ENCODE measurements at regions not wholly inside any gene's neighbourhood (a gene's known extent, or its start where the extent isn't known, plus 50 kb on each side); places are given as distances from the start of the nearest gene placed in this dataset.
"Not testable (repeated sequence)": the region's sequence is repeated elsewhere in the genome, so short reads cannot be mapped to it uniquely, and the experiment has no call there.

DNA sequence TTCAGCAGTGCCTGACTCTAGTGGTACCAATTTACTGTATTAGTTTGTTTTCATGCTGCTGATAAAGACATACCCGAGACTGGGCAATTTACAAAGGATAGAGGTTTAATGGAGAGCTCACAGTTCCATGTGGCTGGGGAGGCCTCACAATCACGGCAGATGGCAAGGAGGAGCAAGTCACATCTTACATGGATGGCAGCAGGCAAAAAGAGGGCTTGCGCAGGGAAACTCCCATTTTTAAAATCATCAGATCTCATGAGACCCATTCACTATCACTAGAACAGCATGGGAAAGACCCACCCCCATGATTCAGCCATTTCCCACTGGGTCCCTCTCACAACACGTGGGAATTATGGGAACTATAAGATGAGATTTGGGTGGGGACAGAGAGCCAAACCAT, 243.7 kb upstream of the KLF3 start:
- TF ChIP-seq, protein P1, sequence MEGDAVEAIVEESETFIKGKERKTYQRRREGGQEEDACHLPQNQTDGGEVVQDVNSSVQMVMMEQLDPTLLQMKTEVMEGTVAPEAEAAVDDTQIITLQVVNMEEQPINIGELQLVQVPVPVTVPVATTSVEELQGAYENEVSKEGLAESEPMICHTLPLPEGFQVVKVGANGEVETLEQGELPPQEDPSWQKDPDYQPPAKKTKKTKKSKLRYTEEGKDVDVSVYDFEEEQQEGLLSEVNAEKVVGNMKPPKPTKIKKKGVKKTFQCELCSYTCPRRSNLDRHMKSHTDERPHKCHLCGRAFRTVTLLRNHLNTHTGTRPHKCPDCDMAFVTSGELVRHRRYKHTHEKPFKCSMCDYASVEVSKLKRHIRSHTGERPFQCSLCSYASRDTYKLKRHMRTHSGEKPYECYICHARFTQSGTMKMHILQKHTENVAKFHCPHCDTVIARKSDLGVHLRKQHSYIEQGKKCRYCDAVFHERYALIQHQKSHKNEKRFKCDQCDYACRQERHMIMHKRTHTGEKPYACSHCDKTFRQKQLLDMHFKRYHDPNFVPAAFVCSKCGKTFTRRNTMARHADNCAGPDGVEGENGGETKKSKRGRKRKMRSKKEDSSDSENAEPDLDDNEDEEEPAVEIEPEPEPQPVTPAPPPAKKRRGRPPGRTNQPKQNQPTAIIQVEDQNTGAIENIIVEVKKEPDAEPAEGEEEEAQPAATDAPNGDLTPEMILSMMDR (IDR thresholded peaks at IDR 0.05), result not testable (repeated sequence)
- not testable (repeated sequence) for TF ChIP-seq KAT7 (CRISPR knock-in tag; IDR thresholded peaks at IDR 0.05; ENCODE audit: borderline replicate concordance); JUN (CRISPR knock-in tag; IDR thresholded peaks at IDR 0.05); FOXK1 (CRISPR knock-in tag; IDR thresholded peaks at IDR 0.05); RORB (CRISPR knock-in tag; IDR thresholded peaks at IDR 0.05); NR1H2 (CRISPR knock-in tag; IDR thresholded peaks at IDR 0.05); TEAD1 (CRISPR knock-in tag; IDR thresholded peaks at IDR 0.05); TCF7 (CRISPR knock-in tag; IDR thresholded peaks at IDR 0.05; ENCODE audit: low read depth); ESRRA (CRISPR knock-in tag; IDR thresholded peaks at IDR 0.05; ENCODE audit: borderline replicate concordance)
- TF ChIP-seq, protein P2, sequence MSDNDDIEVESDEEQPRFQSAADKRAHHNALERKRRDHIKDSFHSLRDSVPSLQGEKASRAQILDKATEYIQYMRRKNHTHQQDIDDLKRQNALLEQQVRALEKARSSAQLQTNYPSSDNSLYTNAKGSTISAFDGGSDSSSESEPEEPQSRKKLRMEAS (CRISPR knock-in tag; IDR thresholded peaks at IDR 0.05), result not testable (repeated sequence)
- TF ChIP-seq, protein P3, sequence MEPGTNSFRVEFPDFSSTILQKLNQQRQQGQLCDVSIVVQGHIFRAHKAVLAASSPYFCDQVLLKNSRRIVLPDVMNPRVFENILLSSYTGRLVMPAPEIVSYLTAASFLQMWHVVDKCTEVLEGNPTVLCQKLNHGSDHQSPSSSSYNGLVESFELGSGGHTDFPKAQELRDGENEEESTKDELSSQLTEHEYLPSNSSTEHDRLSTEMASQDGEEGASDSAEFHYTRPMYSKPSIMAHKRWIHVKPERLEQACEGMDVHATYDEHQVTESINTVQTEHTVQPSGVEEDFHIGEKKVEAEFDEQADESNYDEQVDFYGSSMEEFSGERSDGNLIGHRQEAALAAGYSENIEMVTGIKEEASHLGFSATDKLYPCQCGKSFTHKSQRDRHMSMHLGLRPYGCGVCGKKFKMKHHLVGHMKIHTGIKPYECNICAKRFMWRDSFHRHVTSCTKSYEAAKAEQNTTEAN (CRISPR knock-in tag; IDR thresholded peaks at IDR 0.05), result not testable (repeated sequence)
